ENCODE measurements at regions not wholly inside any gene's neighbourhood (a gene's known extent, or its start where the extent isn't known, plus 50 kb on each side); places are given as distances from the start of the nearest gene placed in this dataset.

DNA sequence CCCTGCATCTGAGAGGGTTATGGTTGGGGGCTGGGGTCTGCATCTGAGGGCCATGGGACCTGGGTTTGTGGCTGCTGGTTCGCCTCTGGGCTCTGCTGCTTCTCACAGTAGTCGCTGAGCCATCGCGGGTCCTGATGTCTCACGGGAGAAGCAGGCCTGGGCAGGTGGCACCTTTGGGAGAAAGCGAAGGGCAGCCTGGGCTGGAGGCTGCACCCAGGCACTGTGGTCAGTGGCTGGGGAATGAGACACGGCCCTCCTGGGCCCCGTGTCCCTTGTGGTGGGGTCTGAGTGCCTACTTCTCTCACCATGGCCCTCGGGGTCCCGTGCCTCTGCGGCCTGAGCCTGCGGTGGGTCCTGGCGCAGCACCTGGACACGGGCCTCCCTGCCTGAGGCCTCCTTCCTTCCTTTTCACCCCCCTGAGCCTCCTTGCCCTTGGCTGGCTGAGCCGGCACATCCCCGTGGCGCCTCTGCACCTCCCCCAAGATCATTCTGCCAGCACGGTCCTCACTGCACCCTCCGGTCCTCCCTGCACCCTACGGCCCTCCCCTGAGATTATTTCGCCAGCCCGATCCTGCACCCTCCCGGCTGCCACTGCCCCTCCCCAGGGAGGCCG lies 206.0 kb downstream of the ERMARD start (continued):
- TF ChIP-seq, protein P1, sequence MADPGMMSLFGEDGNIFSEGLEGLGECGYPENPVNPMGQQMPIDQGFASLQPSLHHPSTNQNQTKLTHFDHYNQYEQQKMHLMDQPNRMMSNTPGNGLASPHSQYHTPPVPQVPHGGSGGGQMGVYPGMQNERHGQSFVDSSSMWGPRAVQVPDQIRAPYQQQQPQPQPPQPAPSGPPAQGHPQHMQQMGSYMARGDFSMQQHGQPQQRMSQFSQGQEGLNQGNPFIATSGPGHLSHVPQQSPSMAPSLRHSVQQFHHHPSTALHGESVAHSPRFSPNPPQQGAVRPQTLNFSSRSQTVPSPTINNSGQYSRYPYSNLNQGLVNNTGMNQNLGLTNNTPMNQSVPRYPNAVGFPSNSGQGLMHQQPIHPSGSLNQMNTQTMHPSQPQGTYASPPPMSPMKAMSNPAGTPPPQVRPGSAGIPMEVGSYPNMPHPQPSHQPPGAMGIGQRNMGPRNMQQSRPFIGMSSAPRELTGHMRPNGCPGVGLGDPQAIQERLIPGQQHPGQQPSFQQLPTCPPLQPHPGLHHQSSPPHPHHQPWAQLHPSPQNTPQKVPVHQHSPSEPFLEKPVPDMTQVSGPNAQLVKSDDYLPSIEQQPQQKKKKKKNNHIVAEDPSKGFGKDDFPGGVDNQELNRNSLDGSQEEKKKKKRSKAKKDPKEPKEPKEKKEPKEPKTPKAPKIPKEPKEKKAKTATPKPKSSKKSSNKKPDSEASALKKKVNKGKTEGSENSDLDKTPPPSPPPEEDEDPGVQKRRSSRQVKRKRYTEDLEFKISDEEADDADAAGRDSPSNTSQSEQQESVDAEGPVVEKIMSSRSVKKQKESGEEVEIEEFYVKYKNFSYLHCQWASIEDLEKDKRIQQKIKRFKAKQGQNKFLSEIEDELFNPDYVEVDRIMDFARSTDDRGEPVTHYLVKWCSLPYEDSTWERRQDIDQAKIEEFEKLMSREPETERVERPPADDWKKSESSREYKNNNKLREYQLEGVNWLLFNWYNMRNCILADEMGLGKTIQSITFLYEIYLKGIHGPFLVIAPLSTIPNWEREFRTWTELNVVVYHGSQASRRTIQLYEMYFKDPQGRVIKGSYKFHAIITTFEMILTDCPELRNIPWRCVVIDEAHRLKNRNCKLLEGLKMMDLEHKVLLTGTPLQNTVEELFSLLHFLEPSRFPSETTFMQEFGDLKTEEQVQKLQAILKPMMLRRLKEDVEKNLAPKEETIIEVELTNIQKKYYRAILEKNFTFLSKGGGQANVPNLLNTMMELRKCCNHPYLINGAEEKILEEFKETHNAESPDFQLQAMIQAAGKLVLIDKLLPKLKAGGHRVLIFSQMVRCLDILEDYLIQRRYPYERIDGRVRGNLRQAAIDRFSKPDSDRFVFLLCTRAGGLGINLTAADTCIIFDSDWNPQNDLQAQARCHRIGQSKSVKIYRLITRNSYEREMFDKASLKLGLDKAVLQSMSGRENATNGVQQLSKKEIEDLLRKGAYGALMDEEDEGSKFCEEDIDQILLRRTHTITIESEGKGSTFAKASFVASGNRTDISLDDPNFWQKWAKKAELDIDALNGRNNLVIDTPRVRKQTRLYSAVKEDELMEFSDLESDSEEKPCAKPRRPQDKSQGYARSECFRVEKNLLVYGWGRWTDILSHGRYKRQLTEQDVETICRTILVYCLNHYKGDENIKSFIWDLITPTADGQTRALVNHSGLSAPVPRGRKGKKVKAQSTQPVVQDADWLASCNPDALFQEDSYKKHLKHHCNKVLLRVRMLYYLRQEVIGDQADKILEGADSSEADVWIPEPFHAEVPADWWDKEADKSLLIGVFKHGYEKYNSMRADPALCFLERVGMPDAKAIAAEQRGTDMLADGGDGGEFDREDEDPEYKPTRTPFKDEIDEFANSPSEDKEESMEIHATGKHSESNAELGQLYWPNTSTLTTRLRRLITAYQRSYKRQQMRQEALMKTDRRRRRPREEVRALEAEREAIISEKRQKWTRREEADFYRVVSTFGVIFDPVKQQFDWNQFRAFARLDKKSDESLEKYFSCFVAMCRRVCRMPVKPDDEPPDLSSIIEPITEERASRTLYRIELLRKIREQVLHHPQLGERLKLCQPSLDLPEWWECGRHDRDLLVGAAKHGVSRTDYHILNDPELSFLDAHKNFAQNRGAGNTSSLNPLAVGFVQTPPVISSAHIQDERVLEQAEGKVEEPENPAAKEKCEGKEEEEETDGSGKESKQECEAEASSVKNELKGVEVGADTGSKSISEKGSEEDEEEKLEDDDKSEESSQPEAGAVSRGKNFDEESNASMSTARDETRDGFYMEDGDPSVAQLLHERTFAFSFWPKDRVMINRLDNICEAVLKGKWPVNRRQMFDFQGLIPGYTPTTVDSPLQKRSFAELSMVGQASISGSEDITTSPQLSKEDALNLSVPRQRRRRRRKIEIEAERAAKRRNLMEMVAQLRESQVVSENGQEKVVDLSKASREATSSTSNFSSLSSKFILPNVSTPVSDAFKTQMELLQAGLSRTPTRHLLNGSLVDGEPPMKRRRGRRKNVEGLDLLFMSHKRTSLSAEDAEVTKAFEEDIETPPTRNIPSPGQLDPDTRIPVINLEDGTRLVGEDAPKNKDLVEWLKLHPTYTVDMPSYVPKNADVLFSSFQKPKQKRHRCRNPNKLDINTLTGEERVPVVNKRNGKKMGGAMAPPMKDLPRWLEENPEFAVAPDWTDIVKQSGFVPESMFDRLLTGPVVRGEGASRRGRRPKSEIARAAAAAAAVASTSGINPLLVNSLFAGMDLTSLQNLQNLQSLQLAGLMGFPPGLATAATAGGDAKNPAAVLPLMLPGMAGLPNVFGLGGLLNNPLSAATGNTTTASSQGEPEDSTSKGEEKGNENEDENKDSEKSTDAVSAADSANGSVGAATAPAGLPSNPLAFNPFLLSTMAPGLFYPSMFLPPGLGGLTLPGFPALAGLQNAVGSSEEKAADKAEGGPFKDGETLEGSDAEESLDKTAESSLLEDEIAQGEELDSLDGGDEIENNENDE (IDR thresholded peaks at IDR 0.05; ENCODE audit: insufficient replicate concordance, low read length): no peak
- TF ChIP-seq YY1 (IDR thresholded peaks at IDR 0.05; ENCODE audit: low read depth, low read length): no peak
- no peak for TF ChIP-seq KDM1A (IDR thresholded peaks at IDR 0.05; ENCODE audit: borderline replicate concordance, low read length)
- no peak for TF ChIP-seq GTF2F1 (IDR thresholded peaks at IDR 0.05; ENCODE audit: borderline replicate concordance, low read depth, low read length)
- TF ChIP-seq GABPA (IDR thresholded peaks at IDR 0.05; ENCODE audit: borderline replicate concordance, insufficient read depth, low read length): no peak
- no peak for TF ChIP-seq BACH1 (IDR thresholded peaks at IDR 0.05; ENCODE audit: low read length)
- TF ChIP-seq TCF12 (IDR thresholded peaks at IDR 0.05; ENCODE audit: low read depth, low read length): no peak

Measured in H1 (cell line).